HCT116 (cell line): ENCODE measurements at regions not wholly inside any gene's neighbourhood (a gene's known extent, or its start where the extent isn't known, plus 50 kb on each side); places are given as distances from the start of the nearest gene placed in this dataset.

ENCODE experiments used
- EGR1 ChIP-seq: IDR thresholded peaks from 2 replicates; pipeline ENCODE4 v1.6.1; 2012; ENCODE audit warnings: low read depth
- EZH2 ChIP-seq: fragments of 200-600 bp; sonication (generic); IDR thresholded peaks from 2 replicates; pipeline ENCODE4 v1.6.1; 2017; ENCODE audit warnings: antibody characterized with exemption, mixed run types
- POLR2A ChIP-seq: IDR thresholded peaks from 2 replicates; pipeline ENCODE4 v1.7.0; 2011; ENCODE audit warnings: borderline replicate concordance; ENCODE audit not compliant: insufficient read depth, insufficient read length; ENCODE audit errors: extremely low read depth
- POLR2AphosphoS5 ChIP-seq: IDR thresholded peaks from 2 replicates; pipeline ENCODE4 v1.6.1; 2011; ENCODE audit warnings: mild to moderate bottlenecking, low read depth, low read length, moderate library complexity
- SP1 ChIP-seq: IDR thresholded peaks from 2 replicates; pipeline ENCODE4 v1.6.1; 2012; ENCODE audit warnings: low read depth
- ZNF274 ChIP-seq: fragments of 200-500 bp; sonication (Bioruptor generic); IDR thresholded peaks from 2 replicates; pipeline ENCODE4 v1.6.1; 2014; ENCODE audit warnings: mild to moderate bottlenecking, low read depth, low read length, inconsistent platforms
- TF ChIP-seq, protein P1 (sequence below), 3 experiments: fragments of 200-600 bp in 1 of 3; sonication (generic) in 1 of 3; IDR thresholded peaks in 2 of 3; conservative IDR thresholded peaks in 1 of 3; 2 replicates each; pipeline ENCODE4 v1.5.1; 2012 to 2017; ENCODE audit warnings: low read depth in 2 of 3, low read length in 2 of 3, antibody characterized with exemption in 1 of 3, borderline replicate concordance in 1 of 3, control low read depth in 1 of 3, mild to moderate bottlenecking in 1 of 3, mixed read lengths in 1 of 3, mixed run types in 1 of 3, moderate library complexity in 1 of 3; ENCODE audit not compliant: insufficient read depth in 1 of 3
- TF ChIP-seq, protein P2 (sequence below): IDR thresholded peaks from 2 replicates; pipeline ENCODE4 v1.6.1; 2012

DNA sequence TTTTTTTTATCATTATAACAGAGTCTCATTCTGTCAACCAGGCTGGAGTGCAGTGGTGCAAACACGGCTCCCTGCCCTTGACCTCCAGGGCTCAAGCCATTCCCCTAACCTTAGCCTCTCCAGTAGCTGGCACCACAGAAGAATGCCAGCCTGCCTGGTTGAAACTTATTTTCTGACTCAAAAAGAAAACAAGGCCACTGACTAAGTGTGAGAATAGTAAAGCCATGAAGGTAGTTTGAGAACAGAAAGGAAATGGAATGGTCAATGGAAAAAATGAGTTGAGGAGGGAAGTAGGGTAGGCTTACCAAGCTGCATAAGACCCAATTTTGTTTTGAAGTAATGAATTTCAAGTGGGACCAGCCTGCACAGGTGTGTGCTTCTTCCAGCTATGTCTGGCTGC lies 82.8 kb upstream of the RORB start:
- TF ChIP-seq ZNF274, result no peak
- no peak for TF ChIP-seq EGR1
- TF ChIP-seq POLR2A, result no peak
- TF ChIP-seq POLR2AphosphoS5, result no peak
- TF ChIP-seq, protein P1, sequence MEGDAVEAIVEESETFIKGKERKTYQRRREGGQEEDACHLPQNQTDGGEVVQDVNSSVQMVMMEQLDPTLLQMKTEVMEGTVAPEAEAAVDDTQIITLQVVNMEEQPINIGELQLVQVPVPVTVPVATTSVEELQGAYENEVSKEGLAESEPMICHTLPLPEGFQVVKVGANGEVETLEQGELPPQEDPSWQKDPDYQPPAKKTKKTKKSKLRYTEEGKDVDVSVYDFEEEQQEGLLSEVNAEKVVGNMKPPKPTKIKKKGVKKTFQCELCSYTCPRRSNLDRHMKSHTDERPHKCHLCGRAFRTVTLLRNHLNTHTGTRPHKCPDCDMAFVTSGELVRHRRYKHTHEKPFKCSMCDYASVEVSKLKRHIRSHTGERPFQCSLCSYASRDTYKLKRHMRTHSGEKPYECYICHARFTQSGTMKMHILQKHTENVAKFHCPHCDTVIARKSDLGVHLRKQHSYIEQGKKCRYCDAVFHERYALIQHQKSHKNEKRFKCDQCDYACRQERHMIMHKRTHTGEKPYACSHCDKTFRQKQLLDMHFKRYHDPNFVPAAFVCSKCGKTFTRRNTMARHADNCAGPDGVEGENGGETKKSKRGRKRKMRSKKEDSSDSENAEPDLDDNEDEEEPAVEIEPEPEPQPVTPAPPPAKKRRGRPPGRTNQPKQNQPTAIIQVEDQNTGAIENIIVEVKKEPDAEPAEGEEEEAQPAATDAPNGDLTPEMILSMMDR (IDR thresholded peaks at IDR 0.05 in 2 of 3, conservative IDR thresholded peaks at IDR 0.05 in 1 of 3; ENCODE audit: borderline replicate concordance in 1 of 3, insufficient read depth in 1 of 3, low read depth in 2 of 3, low read length in 2 of 3), result no peak
- no peak for TF ChIP-seq SP1
- no peak for TF ChIP-seq EZH2
- TF ChIP-seq, protein P2, sequence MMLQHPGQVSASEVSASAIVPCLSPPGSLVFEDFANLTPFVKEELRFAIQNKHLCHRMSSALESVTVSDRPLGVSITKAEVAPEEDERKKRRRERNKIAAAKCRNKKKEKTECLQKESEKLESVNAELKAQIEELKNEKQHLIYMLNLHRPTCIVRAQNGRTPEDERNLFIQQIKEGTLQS, result no peak
